ENCODE measurements at regions not wholly inside any gene's neighbourhood (a gene's known extent, or its start where the extent isn't known, plus 50 kb on each side); places are given as distances from the start of the nearest gene placed in this dataset.

DNA sequence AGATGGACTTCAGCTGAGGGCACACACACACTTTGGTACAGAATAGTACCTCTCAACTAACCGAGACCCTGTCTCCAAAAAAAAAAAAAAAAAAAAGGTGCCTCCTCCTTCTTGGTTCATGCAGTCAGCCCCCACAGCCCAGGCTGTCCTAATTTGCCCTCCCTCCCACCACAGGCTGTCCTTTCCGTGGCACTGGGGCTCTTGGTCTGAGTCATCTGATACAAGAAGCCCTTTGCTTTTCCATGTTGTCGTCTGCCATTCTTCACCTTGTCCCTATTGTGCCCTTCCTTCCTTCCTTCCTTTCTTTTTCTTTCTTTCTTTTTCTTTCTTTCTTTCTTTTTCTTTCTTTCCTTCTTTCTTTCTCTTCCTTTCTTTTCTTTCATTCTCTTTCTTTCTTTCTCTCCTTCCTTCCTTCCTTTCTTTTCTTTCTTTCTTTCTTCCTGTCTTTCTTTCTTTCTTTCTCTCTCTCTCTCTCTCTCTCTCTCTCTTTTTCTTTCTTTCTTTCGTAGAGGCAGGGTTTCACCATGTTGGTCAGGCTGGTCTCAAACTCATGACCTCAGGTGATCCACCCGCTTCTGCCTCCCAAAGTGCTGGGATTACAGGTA is 96.0 kb upstream of the IKZF1 start:
- no peak for DNase-seq

DNA sequence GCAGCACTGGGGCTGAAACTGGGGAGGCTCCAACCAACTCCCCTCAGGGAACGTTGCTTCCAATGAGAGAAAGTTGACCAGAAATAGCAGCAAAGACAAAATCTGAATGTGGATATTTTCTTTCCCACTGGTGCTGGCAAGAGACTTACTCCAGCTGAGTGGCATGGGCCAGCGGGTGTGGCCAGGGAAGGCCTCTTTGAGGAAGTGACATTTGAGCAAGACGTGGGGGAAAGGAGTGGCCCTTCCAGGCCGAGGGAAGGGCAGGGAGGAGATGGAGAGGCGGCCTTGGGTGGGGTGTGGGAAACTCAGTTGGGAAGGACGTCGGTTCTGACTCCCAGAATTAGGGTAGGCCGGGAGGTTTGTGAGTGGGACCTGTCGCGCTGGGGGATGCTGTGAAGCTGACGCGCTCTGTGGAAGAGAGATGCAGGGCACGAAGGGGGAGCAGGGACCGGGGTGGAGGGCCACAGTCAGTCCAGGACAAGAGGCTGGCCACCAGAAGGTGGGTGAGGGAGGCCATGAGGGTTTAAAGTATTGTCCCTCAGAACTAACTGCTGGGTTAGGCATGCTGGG is 96.7 kb upstream of the IKZF1 start:
- no peak for DNase-seq

DNA sequence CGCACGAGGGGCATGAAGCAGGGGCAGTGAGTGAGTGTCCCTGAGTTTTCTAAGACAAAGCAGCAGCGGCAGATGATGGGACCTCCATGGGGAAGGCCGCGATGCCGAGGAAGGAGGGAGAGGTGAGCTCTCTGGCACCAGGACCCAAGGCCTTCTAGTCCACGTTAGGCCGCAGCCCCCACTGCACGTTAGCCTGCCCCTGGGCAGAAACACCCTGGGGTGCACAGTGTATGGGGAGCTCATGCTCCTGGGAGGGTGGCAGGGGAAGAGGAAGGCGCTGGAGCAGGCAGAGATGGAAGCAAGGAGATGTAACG is 97.3 kb upstream of the IKZF1 start:
- DNase-seq, result no peak

DNA sequence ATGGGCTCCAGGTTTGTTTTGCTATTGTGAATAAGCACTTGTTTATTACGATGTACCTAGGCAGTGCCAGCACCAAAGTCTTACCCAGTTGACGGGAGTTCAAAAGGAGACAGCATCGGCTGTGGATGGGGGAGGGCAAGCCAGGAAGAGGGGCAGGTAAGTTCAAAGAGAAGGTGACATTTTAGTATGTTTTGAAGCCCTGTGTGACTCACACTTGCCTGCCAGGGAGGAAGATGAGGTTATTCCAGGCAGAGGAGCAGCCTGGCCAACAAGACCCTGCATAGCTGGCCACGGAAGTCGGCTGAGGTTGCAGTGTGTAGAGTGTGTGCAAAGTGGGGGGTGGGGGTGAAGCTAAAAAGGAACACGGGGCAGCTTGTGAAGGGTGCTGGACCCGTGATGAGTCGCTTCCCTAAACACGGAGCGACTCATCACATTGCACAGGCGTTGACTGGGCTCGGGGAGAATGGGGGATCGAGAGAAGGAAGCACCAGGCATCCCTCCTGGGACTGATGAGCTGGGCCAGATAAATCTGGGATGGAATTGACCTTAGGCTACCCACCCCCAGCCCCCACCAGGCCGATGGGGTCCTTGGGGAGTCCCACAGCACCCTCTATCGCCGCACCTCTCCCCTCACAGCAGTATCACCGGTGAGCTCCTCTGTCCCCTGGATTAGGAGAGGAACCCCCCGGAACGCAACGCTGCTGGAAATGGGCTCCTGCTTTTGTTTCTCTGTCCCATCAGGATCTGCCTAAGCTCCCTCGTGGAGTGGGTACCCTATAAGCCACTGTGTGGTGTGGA is 97.9 kb upstream of the IKZF1 start:
- DNase-seq, result no peak

DNA sequence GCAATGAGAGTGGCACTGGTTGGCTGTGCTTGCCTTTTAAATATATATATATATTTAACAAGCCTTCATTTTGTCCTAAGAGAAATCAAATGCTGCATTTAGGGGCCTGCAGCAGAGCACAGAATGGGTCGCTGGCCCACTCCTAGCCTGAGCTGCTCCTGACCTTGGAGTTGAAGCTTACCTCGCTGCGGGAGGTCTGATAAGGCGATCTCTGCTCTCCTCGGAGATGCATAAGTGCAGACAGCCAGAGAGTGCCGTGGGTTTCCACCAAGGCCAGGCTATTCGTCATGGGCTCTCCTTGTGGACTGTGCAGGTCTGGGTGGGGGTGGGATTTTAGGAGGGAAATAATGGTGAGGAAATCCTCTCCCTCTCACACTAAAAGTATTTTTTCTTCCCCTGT is 99.5 kb upstream of the IKZF1 start:
- no peak for DNase-seq

DNA sequence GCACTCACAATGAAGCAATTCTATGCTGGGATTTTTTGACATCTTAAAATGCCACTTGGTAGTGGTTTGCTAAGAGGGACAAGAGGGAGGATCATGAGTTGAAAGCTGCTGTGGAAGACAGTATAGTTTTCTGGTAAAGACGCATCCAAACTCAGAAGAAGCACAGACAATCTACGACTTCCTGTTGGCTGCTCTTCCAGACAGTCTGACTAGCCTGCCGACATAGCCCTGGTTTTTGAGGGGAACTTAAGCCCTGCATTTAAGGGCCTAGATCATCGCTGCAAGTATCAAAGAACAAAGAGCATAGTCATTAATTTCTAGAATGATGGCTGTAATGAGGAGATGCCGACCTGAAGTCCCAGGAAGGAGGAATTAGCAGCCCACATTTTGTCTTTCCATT is 99.9 kb upstream of the IKZF1 start:
- no peak for DNase-seq

DNA sequence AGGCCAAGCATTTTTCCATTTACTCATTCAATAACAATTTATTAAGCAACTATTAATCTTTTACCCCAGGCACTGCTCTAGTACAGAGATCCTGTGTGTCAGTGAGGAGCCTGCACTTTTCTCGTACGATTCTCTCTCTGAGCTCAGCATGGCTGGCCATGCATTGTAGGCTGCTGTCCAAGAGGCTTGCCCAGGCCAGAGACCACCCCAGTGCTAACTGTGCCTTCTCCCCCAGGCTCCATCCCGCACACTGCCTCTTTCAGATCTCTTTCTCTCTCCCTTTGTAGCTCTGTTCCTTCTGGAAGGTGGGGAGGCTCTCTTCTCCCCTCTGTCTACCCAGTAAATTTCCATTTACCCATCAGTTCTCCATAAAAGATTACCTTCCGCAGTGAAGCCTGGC is 101.0 kb upstream of the IKZF1 start:
- DNase-seq, result no peak

DNA sequence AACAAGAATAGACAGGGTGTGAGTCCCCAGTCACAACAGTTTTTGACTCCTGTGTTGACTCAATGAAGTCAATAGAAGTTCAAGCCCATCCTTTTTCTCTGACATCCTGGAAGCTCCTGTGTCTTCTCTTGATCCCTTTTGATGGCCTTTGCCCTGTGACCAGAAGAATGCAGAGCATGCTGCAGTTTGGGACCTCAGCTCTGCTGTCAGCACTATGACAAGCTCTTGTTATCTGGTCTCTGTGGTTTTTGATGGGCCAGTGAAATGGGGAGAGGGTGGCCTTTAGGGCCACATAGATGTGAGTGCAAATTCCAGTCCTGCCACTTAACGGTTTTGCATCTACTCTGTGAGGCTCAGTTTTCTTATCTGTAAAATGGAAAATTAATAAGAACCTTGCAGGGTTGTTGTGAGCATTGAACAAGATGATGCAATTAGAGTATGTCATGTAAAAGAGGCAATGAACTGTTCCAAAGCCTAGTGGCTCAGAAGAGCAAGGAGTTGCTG is 102.4 kb upstream of the IKZF1 start:
- no peak for DNase-seq

DNA sequence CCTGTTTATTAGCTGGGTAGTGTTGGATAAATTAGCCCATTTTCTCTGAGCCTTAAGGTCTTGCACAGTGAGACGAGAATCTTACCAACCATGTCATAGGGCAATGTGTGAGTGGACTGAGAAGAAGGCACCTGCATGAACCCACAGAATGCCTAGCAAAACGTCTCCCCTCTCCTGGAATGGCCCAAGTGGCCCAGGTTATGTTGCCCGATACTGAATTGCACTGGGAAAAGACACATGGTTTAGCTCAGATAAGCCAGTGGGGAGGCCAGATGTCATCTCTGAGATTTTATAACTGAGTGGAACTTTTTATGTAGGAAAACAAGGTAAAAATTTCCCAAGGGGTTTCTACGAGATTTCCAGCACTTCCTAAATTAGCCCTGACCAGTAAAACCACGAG is 104.7 kb upstream of the IKZF1 start:
- no peak for DNase-seq

DNA sequence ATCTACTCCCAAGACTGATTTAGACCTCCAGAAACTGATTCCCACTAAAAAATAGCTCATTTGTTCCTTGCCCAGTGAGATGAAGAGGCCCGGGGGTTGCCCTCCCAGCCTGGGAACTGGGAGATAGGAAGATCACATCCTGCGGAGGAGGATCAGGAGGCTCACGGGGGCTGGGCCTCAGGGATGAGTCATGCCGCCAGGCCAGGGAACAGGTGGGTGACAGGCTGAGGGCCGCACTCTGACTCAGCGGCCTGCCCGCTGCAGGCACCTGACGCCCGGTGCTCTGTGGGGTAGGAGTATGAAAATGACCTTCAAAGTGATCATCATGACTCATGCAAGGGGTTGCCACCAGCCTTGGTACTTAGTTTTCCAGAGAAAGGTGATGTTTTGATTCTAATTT is 104.5 kb upstream of the ZPBP start:
- DNase-seq, result no peak

DNA sequence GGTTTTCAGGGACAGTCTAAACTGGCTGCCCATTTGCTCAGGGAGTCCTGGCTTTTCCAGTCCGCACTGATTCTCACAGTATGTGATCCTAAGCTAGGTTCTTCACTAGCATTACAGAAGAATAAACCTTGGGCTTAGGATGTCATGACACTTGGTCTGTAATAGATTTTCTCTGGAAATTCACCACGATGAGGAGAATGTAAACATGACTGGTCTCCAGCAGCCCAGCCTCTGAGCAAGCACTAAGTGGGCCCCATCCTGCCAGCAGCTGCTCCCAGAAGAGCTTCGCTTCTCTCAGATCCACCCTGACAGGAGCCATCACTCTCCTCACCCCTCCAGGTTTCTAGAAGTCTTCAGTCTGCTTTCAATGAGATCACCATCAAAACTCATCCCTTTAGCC is 103.7 kb upstream of the ZPBP start:
- no peak for DNase-seq

DNA sequence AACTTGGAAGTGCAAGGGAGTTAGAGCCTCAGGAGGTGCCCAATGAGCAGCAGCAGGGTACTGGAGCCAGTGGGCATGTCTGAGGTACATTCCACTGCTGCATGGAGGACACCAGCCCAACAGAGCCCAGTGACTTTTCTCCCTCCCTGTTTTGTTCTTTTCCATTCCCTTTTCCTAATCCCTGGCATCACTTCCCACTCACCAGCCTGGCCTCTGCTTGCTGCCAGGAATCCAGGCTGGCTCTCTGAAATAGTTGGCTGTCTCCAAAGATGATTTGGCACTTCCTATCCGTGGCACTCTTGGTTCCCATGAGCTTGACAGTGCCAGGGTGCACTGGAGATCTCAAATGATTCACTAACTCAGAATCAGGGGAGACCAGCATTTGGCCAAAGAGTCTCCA is 97.7 kb upstream of the ZPBP start:
- no peak for DNase-seq

DNA sequence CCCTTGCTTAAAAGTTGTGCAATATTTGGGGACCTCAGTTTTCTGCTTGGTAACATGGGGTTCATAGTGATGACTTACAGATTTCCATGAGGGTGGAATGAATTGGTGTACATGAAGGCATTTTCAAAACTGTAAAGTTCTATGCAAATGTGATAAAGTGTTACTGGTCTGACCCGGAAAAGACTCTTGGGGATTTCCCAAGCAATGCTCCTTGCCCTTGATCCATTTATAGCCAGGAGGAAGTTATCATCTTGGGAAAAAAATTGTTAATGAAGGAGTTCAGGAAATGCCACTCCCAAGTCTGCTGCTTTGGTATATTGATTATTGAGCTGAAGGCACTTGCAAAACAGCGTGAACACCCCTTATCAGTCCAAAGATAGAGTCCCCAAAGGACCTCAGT is 96.3 kb upstream of the ZPBP start:
- no peak for DNase-seq

DNA sequence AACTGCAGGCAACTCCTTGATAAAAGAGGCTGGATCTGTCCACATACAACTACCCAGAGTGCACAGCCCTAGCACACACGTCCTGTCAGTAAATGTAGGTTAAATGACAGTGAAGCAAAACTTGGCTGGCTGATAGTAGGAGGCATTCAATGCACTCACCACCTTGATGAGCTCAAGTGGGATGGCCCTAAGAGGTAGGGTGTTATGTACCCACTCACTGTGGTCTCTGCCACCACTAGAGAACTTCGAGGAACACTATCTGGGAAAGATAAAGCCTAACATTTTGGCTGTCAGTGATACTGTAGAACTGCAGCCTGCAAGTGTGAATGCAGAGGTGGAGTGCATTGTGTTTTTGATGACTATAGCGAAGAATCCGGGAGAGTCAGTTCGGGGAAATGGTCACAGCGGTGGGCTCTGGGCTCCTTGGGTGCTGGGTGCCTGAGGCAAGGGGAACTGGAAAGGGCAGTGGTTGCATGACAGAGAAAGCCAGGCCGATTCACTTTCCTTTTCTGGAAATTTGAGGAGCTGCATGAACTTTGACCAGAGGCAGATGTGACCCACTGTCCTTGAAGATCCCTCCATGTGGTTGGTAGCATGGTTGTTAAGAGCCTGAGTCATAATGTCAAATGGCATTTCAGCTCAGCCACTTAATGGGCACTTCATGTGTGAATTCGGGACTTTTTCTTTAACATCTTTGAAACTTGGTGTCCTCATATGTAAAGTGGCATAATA is 93.1 kb upstream of the ZPBP start:
- DNase-seq, result no peak

DNA sequence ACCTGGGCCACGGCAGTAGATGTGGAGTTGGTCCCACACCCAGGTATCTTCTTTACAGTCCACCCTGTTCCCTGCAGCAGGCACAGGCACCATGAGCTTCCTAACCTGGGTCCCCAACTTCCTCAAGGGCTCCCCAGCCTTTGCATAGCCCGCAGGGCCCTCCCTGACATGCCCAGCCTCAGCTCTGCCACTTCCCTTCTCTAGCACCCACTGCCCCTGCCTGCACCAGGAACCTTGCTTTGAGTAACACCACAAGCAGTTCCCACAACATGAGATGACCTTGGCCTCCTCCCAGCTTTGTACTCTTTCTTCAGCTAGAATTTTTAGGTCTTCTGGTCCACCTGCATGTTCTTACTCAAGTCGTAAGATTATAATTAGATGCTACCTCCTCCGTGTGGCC is 92.2 kb upstream of the ZPBP start:
- DNase-seq, result no peak

DNA sequence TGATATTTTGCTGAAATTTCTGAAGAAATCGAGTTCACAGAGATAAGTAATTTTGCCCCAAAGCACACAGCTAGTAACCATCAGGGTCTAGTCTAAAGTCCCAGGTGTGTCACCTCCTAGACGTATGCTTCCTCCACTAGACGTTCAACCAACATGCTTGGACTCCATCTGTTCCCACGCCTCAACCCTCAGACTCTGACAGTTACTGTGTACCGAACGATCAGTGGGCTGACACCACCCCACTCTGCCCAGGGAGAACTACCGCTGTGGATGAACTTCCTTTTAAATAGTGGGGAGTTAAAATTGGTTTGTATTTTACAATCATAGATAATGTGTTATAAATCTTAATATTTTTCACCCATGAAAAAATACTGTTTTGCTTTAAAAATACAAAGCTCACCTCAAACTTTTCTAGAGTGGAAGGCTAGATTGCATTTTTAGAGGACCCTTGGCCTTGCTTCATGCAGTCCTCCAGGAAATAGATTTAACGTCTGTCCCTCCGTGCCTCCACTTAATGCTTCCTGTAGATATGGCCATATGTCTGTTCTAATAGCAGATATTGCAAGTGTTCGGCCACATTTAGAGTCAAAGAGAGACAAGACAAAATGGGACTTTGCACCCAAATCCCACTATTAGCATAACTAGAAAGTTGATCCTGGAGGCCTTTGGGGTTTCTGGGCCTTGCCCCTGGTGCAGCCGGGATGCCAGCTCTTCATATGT is 91.4 kb upstream of the ZPBP start:
- DNase-seq, result no peak

DNA sequence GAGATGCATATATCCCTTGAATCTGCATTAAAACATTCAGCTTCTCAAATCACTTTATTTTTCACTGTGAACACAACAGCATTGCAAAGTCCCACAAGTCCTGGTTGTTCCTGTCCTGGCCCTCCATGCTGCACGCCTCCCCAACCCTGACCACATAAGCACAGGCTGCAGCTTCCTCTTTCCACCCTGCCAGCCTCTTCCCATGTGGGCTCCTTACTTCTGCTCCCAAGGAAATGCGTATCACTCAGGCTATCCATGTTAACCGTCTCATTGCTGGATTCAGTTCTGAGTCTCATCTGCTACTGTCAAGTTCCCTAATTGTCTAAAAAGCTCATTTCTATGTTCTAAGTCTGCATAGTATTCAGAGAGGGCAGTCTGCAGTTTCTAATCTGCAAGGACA is 89.7 kb upstream of the ZPBP start:
- no peak for DNase-seq

DNA sequence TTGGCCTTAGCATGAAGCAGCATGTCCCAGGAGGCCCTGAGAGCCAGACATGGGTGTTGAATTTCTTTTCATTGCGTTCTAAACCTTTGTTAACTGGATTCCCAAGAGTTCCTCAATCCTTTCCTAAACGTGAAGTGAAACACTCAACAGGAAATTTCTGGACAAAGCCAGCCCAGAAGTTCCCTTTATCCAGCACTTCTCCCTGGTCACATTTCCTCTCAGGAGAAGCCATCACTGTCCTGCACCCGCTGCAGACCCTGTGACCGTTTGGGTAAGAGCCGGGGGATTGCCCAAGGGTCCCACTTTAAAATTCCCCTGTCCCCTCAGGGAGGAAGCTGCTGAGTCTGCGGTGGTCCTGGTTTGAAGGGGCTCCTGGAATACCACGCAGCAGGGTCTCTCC is 88.0 kb upstream of the ZPBP start:
- no peak for DNase-seq

DNA sequence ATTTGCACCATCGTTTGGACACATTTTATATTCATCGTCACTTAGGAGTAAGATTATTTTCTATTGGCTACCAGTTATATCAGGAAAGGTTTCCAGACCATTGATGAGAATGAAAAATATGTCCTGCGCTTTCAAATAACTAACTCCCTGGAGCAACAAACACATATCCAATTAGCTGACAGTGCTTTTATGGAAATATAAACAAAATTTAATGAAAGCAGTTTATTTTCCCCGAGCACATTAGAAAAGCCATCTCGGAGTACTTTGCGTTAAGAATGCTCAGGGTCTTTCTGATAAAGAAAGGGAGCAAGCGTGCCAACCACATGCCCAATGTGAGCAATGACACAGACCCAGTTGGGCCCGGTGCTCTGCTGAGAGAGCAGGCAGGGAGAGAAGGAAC is 85.1 kb upstream of the ZPBP start:
- no peak for DNase-seq

DNA sequence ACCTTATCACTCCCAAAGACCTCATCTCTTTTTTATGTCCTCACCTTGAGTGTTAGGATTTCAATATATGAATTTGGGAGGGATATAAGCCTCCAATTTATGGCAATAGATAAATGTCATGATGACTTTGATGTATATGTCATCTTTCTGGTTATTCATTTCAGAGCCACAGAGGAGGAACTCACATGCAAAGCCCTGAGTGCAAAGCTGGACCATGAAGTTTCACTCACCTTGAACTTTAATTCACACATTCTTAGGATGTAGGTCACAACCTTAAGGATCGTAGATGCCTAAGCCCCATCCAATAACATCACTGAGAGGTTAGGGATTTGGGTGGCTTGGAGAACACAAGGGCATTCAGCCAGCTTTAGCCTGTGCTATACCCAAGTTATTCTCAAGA is 81.9 kb upstream of the ZPBP start:
- DNase-seq, result no peak

DNA sequence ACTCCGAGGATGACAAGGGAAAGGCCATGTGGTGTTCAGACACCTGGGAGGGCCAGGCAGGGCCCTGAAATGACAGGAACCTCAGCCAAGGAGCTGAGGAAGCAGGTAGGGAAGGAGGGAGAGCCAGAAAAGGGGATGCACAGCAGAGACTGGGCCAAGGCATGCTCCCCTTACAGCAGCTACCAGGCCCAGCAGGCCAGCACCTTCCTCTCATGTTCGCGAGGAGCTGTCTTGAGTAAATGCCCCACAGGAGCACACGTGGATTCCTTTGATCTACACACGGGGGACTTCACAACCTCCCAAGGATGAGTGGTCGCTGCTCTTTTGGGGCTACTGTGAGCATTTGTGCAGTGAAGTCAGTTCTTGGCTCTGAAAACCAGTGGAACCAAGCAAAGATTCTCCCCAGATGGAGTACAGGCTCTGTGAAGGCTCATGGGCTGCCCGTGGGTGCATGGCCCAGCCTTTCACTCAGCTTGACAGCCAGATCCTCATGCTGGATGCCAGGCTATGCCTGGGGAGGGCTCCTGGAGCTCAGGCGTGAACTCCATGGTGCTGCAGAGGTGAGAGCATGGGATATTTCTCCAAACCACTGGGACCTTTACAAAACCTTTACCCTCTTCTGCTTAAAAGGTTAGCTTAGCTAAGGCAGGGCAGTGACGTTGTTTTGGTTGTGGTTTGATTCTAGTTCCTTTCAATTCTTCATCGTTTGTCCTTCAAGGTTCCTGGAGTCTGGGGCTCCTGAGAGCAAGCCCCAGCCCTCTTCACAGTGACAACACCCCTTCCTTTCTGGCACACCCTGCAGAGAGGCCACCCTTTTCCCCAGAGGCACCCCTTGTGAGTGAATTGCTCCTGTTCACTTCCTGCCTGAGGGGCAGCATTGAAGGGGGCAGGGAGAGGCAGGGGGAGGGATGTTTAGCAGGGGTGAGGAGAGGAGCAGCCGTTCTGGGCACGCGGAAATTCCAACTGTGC is 74.2 kb upstream of the ZPBP start:
- DNase-seq, result no peak

DNA sequence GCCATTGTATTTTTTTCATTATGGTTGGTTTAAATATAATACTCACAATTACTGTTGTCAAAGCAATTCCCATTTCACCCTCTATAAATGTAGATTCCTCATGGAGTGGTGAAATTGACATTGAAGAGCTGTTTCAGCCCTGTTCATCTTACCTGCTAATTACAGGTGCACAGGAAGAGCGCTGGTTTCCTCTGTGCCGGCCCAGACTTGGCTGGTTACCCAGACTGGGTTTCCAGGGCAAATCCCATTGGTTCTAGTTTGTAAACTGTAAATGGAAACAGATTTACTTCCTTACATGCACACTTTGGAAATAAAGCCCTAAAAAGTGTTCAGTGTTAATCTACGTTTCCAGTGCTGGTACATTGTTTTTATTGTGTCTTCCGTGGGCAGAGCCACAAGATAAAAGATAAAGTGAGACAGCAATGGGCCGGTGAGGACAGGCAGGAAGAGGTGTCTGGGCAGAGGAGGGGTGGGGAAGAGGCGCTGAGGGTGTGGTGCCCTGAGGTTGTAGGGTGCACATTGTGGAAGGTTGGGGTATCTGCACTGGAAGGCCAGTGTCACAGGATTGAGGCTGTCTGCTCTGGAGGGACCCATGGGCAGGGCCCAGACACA is 71.6 kb upstream of the ZPBP start:
- peak; percentile 6 to 29 for DNase-seq

All from NCI-H2081 (cell line).